GM18861 (cell line): ENCODE measurements at regions not wholly inside any gene's neighbourhood (a gene's known extent, or its start where the extent isn't known, plus 50 kb on each side); places are given as distances from the start of the nearest gene placed in this dataset.

Experiments
- ATAC-seq: cut with Tn5 transposase; IDR thresholded peaks from one replicate; pipeline ENCODE4 v1.9.1; 2021; ENCODE audit not compliant: unreplicated experiment

DNA sequence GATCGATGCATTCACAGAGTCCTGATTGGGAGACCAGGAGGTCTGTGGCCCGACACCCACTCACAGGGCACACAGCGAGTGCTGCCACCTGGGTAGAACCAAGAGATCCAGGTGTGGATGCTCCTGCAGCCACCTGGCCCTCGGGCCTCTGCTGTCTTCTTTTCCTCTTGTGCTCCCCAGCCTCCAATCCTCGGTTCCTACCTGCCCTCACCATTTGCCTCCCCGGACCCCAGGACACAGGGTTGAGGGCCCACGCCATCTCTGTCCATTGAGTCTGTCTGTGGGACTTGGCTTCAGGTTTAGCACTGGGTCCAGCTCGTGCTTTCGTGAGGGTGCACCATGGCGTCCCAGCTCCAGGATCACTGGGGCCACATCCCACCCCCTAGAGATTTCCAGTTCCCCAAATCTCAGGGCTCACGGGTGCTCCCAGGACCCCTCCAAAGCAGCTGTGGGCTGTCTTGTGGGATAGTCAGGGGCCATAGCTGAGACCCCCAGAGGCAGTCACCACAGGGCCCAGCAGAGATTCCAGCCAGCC is 591.1 kb downstream of the BRD1 start:
- no peak for ATAC-seq

GRCh38 chr22:49235463-49236300 is 592.0 kb downstream of the BRD1 start:
- no peak for ATAC-seq

DNA sequence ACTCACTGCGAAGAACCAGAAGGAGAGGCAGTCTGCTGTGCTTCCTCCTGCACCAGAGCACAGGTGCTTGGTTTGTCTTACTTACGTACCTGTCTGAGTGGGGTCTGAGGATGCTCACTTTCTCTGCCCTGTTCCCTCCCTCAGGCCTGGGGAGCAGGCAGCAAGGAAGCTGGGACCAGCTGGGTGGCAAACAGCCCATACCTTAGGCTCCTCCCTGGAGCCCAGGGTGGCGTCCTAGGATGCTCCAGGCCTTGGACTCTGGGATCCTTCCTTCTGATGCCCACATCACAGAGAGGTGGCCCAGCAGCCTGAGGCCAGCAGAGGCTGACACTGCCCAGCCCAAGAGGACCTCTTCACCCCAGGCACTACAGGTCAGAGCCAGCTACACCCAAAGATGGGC is 593.2 kb downstream of the BRD1 start:
- no peak for ATAC-seq

DNA sequence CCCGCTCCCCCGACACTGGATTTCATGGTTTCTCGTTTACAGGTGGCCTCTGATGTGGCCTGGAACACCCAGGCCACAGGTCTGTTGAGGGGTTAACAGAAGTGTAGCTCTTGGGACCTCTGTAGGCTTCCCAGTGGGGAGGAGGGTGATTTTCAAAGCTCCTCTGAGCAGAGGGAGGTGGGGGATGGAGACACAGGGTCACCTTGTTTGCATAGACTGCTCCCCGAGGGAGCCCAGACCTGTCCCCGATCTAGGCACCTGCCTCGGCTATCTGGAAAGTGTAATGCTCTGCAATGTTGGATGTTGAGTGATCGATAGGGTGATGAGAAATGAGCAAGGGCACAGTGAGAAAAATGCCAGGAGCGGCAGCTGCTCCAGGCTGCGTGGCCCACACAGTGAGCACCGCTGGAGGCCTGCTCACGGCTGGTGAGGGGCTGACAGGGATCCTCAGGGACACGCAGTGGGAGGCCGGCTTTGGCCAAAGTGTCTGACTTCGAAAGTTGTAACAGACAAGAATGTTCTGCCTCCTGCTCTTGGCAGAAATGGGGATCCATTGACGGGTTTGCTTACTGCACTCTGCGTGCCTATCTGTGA is 594.1 kb downstream of the BRD1 start:
- no peak for ATAC-seq

- ATAC-seq, result no peak
Measured at GRCh38 chr22:49232319-49233067, 595.2 kb downstream of the BRD1 start.

- no peak for ATAC-seq
Measured at GRCh38 chr22:49230194-49230577, 597.5 kb downstream of the BRD1 start.

- ATAC-seq, result no peak
Measured at GRCh38 chr22:49229483-49230193, 598.0 kb downstream of the BRD1 start.

- ATAC-seq, result no peak
Measured at GRCh38 chr22:49228431-49229037, 599.1 kb downstream of the BRD1 start.

DNA sequence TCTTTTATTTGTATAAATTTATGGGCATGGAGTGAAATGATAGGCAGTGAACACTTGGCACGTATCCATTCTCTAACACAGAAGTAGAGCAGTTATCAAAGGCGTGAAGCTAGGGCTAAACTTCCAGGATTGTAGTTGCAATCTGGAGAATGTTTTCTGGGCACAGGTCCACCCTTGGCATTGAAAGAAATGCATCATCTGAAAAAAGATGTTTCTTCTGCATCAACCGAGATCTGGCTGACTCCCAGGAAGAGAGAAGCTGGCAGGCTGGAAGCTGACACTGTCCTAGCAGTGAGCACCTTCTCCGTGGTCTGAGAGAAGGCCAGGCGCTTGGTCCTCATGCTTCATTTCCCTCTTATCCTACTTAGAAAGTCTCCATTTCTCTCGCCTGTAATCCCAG is 600.0 kb downstream of the BRD1 start:
- ATAC-seq, result no peak

DNA sequence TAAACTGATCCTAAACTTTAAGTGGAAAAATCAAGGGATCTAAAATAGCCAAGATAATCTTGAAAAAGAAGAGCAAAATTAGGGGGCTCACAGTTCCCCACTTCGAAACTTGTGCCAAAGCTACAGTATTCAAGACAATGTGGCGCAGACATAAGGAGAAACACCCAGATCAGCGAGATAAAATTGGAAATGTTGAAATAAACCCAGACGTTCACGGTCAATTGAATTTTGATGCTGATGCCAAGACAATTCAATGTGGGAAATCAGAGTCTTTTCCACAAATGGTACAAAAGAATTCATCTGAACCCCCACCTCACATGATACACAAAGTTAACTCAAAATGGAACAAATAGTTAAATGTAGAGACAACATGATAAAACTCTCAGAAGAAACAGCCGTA is 601.6 kb downstream of the BRD1 start:
- no peak for ATAC-seq

DNA sequence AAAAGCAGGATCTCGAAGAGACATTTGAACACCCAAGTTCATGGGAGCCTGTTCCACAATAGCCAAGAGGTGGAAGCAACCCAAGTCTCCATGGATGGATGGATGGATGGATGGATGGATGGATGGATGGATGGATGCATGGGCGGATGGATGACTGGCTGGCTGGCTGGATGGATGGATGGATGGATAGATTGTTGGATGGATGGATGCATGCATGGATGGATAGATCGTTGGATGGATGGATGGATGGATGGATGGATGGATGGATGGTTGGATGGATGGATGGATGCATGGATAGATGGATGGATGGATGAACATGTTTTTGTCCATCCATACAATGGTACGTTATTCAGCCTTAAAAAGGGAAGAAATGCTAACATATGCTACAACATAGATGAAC is 603.4 kb downstream of the BRD1 start:
- ATAC-seq, result no peak

GRCh38 chr22:49218142-49218541 is 609.5 kb downstream of the BRD1 start:
- ATAC-seq, result no peak

DNA sequence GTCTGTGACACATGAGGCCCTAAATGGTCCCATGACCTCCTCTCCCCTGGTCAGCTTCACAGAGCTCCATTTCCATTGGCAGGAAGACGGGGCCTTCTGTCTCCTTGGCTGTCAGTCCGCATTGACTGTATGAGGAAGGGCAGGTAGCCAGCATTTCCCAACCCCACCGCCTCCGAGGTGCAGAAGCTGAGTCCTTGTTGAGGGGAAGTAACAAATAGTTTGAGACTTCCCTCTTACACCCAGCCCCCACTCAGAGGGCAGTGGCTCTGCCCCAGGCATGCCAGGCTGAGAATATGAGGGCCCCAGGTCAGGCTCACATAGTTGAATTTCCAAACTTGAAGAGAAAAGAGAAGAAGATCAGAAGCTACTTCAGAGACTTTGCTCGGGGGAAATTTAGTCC is 611.1 kb downstream of the BRD1 start:
- ATAC-seq, result no peak

GRCh38 chr22:49215840-49216239 is 611.8 kb downstream of the BRD1 start:
- no peak for ATAC-seq

GRCh38 chr22:49214976-49215375 is 612.7 kb downstream of the BRD1 start:
- no peak for ATAC-seq

DNA sequence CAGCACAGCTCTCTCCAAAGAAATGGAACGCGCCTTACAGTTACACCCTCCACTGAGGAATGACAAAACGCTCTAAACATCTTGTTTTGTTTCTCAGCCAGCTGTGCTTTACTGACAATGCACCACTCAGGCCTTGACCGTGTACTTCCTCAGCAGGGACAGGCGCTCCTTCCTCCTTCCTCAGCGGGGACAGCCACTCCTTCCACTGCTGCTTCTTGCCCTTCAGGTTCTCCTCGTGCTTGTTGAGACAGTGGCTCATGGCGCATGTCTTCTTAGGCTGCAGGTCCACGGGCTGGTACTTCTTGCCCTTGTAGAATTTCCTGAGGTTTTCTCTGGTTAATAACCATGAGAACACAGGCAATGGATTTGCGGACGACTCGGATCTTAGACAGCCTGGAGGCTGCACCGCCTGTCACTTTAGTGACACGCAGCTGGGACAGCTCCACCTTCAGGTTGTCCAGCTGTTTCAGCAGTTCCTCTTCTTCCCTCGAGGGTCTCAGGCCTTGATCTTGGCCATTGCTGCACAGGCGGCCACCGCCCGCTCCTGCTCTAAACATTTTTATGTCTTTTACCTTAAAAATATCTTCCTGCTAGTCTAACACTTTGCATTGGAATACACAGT is 613.8 kb downstream of the BRD1 start:
- ATAC-seq, result no peak

DNA sequence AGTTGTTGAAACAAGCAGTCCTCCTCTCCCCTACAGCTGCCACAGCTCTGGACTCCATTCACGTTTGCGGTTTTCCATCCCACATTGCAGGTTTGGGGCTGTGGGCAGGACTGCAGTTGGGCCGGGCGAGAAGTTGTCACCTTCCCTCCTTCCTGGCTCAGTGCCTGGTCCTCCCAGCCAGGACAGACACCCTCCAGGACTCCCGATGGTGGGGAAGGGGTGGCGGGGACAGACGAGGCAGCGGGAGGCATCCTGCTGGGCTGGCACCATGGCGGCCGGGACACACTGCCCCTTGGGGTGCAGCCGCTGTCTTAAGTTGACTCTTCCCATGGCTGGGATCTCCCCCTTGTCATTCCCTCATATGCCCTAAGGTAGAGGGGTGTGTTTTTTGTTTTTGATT is 615.2 kb downstream of the BRD1 start:
- ATAC-seq, result no peak

- no peak for ATAC-seq
Measured at GRCh38 chr22:49212002-49212401, 615.7 kb downstream of the BRD1 start.

- ATAC-seq, result no peak
Measured at GRCh38 chr22:49211176-49211575, 616.5 kb downstream of the BRD1 start.

DNA sequence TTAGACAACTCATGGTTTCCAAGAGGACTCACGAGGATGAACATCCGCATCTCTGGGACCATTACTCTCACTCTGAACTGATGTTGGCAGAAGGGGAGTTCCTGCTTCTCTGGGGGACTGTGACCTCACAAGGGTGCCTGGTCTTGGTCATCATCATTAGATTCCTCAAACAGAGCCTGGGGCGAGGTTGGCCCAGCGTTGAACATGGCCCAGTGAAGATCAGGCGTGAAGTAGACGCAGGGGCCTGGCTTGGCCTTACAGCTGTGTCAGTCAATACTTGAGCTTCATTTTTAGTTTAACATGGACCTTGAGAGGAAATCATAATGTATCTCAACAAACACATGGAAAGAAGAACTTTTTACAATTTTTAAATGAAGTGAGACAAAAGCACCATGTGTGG is 617.1 kb downstream of the BRD1 start:
- ATAC-seq, result no peak
